ENCODE measurements at regions not wholly inside any gene's neighbourhood (a gene's known extent, or its start where the extent isn't known, plus 50 kb on each side); places are given as distances from the start of the nearest gene placed in this dataset.
"Not testable (repeated sequence)": the region's sequence is repeated elsewhere in the genome, so short reads cannot be mapped to it uniquely, and the experiment has no call there.

DNA sequence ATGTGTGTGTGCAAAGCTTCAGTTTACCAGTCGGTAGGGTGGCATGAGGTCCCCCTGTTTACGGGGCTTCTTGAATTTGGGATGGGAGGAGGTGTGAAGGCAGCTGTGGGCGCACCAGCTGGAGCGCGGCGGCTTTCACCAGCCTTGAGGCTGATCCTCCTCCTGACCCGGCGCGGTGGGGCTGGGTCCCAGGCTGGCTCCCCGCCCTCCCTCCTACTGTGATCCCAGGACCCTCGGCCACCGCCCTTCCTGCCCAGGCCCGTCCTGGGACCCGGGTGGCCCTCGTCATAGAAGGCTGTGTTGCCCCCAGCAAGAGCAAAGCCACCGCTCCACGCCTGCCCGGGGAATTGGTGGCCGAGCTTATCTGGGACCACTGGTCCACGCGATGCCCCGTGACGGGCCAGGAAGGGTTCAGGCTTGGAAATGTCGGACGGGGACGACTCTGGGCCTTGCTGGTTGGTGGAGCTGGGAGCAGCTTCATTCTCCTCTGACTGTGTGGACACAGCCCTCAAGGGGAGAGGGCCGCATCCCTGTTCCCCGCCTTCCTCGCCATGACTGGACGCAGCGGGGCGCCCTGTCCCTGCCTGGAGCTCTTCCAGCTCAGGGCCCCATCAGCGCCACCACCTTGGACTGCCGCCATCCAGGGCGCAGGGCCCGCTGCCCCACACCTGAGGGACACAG is 271.1 kb upstream of the IRX1 start:
- Histone ChIP-seq H3K4me1 (no peaks in the 10 kb centered on the region), H3K27ac (no peak overlapping the region), H3K9me3 (peaks cover 0 to 3% (median 0%) of the 10 kb centered on the region in 4 donors), H3K27me3 (no peaks in the 10 kb centered on the region), H3K4me3 (no peak overlapping the region), H3K36me3 (no peaks in the 10 kb centered on the region)
- DNase-seq: peak; percentile 48
- WGBS, 2 donors: 92 to 93% methylated on average over 36 of the region's 36 CpGs
- intact Hi-C loops (cut with DNase I): no loop called here
- TF ChIP-seq EP300 (IDR thresholded peaks at IDR 0.05) (no peak), CTCF (IDR thresholded peaks at IDR 0.05) (no peak), POLR2A (IDR thresholded peaks at IDR 0.05) (no peak), POLR2AphosphoS5 (IDR thresholded peaks at IDR 0.05) (no peak)

GRCh38 chr5:3323966-3324365 is 271.7 kb upstream of the IRX1 start:
- intact Hi-C loops (cut with DNase I): not testable (repeated sequence)
- WGBS, 2 donors: 94% methylated on average over 6 of the region's 6 CpGs

DNA sequence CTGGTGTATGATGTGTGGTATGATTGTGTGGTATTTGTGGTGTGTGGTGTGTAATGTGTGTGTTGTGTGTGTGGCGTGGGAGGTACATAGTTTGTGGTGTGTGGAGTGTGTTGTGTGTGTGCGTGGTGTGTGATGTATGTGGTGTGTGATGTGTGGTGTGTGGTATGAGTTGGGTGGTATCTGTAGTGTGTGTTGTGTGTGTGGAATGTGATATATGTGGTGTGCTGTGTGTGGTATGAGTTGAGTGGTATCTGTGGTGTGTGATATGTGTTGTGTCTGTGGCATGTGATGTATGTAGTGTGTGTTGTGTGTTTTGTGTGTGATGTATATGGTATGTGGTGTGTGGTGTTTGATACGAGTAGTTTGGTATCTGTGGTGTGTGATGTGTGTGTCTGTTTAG is 272.5 kb upstream of the IRX1 start:
- Histone ChIP-seq H3K9me3 (peaks cover 0 to 3% (median 0%) of the 10 kb centered on the region in 4 donors), H3K27me3 (peaks cover 0 to 3% (median 0%) of the 10 kb centered on the region in 3 donors), H3K36me3 (no peaks in the 10 kb centered on the region), H3K4me1 (no peaks in the 10 kb centered on the region), H3K4me3 (no peak overlapping the region), H3K27ac (no peak overlapping the region)
- TF ChIP-seq POLR2A (IDR thresholded peaks at IDR 0.05): no peak
- TF ChIP-seq POLR2AphosphoS5 (IDR thresholded peaks at IDR 0.05): no peak
- TF ChIP-seq CTCF (IDR thresholded peaks at IDR 0.05): no peak
- TF ChIP-seq EP300 (IDR thresholded peaks at IDR 0.05): no peak
- DNase-seq: no peak
- 94 to 95% methylated on average over 3 of the region's 3 CpGs for WGBS, 2 donors
- intact Hi-C loops (cut with DNase I): no loop called here

More at GRCh38 chr5:3323966-3324365, 271.7 kb upstream of the IRX1 start:
- not testable (repeated sequence) for H3K27me3 ChIP-seq, H3K9me3 ChIP-seq, H3K27ac ChIP-seq, H3K4me3 ChIP-seq, H3K36me3 ChIP-seq, H3K4me1 ChIP-seq, DNase-seq

- no peaks in the 10 kb centered on the region for H3K4me1 ChIP-seq
- TF ChIP-seq POLR2A (IDR thresholded peaks at IDR 0.05) (no peak), EP300 (IDR thresholded peaks at IDR 0.05) (no peak), POLR2AphosphoS5 (IDR thresholded peaks at IDR 0.05) (no peak), CTCF (IDR thresholded peaks at IDR 0.05) (no peak)
- no peak for DNase-seq
- H3K9me3 ChIP-seq: peaks cover 0 to 3% (median 0%) of the 10 kb centered on the region in 4 donors
- H3K27me3 ChIP-seq: peaks cover 0 to 3% (median 0%) of the 10 kb centered on the region in 3 donors
- no peak overlapping the region for H3K27ac ChIP-seq
- no peak overlapping the region for H3K4me3 ChIP-seq
- intact Hi-C loops (cut with DNase I): no loop called here
- no peaks in the 10 kb centered on the region for H3K36me3 ChIP-seq
- 98% methylated on average over 3 of the region's 3 CpGs for WGBS, 2 donors
Measured at GRCh38 chr5:3322642-3323041, 273.0 kb upstream of the IRX1 start.

DNA sequence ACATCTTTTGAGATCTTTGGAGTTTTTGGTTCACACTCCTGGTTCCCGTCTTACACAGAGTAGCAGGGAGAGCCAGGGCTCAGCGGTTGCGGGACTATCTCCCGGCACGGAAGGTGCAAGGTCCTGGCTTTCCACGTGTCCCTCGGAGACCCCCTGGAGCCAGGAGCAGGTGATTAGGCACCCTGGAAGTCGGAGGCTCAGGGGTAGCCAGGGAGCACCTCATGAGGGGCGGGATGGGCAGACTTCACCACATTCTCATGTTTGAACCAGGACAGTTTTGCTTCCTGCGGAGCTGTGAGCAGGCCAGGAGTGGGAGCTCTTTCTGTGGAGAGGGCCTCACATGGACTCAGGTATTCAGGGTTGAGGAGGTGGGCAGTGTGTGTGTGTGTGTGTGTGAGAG is 273.7 kb upstream of the IRX1 start:
- WGBS, 2 donors: 89 to 91% methylated on average over 10 of the region's 10 CpGs
- peak; percentile 39 for DNase-seq
- intact Hi-C loops (cut with DNase I): no loop called here

More for the DNA sequence above, 273.7 kb upstream of the IRX1 start:
- Histone ChIP-seq H3K27me3 (peaks cover 0 to 3% (median 0%) of the 10 kb centered on the region in 3 donors), H3K4me1 (no peaks in the 10 kb centered on the region), H3K27ac (no peak overlapping the region), H3K36me3 (no peaks in the 10 kb centered on the region), H3K4me3 (no peak overlapping the region), H3K9me3 (peaks cover 0 to 3% (median 0%) of the 10 kb centered on the region in 4 donors)
- TF ChIP-seq EP300 (IDR thresholded peaks at IDR 0.05) (no peak), POLR2A (IDR thresholded peaks at IDR 0.05) (no peak), CTCF (IDR thresholded peaks at IDR 0.05) (no peak), POLR2AphosphoS5 (IDR thresholded peaks at IDR 0.05) (no peak)

All from sigmoid colon (tissue), 6 donors.